Activated B cell treated with CpG ODN at 0.5 μM for 24 hours (primary cell): ENCODE measurements at regions not wholly inside any gene's neighbourhood (a gene's known extent, or its start where the extent isn't known, plus 50 kb on each side); places are given as distances from the start of the nearest gene placed in this dataset.

Experiments used
- ATAC-seq: fragments of 200-7000 bp; cut with Tn5 transposase; one replicate; pipeline ENCODE4 v1.10.0; 2021; ENCODE audit warnings: low read depth, mild to moderate bottlenecking, moderate library complexity
- CTCF ChIA-PET: fragments of 350-600 bp; sonication (Branson Sonifier 250); formaldehyde crosslinking; loops from one replicate; lab custom pipeline; 2021; ENCODE audit warnings: antibody characterized with exemption; lab: Charles Lee
- POLR2A ChIA-PET: fragments of 350-600 bp; sonication (Branson Sonifier 250); formaldehyde crosslinking; loops from one replicate; lab custom pipeline; 2021; ENCODE audit warnings: antibody characterized with exemption; lab: Charles Lee
- DNase-seq: peaks from one replicate; pipeline ENCODE4 v3.0.0; 2022
- H3K27ac Mint-ChIP-seq: one replicate; pipeline ENCODE4 v1.8.0; 2020; ENCODE audit warnings: mixed read lengths
- H3K27me3 Mint-ChIP-seq: one replicate; pipeline ENCODE4 v1.8.0; 2021; ENCODE audit warnings: mixed read lengths
- H3K36me3 Mint-ChIP-seq: one replicate; pipeline ENCODE4 v1.8.0; 2021; ENCODE audit warnings: low read depth, mixed read lengths
- H3K4me1 Mint-ChIP-seq: one replicate; pipeline ENCODE4 v1.8.0; 2021; ENCODE audit warnings: mixed read lengths
- H3K4me3 Mint-ChIP-seq: one replicate; pipeline ENCODE4 v1.8.0; 2020; ENCODE audit warnings: mild to moderate bottlenecking, mixed read lengths
- H3K9me3 Mint-ChIP-seq: one replicate; pipeline ENCODE4 v1.8.0; 2020; ENCODE audit warnings: mixed read lengths
- intact Hi-C: fragments of 100-400 bp; cut with micrococcal nuclease; formaldehyde crosslinking; loops from one replicate; pipeline ENCODE4 v1.15.1; 2024
- TF ChIP-seq, protein P1 (sequence below): fragments of 200-600 bp; IDR thresholded peaks from one replicate; pipeline ENCODE4 v1.8.0; 2022; ENCODE audit warnings: antibody characterized with exemption, mild to moderate bottlenecking

DNA sequence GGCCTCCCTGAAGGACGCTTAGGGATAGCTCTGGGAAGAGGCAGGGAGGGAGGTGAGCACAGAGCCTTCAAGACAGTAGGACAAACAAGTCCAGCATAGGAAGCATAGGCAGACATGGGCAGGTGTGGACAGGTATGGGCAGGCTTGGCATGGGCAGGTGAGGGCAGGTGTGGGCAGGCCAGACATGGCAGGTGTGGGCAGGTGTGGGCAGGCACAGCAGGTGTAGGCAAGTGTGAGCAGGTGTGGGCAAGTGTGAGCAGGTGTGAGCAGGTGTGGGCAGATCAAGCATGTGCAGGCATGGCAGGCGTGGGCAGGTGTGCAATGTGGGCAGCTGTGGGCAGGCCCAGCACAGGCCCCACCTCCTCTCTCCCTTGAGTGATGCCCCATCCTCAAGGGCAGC lies 148.8 kb upstream of the ZMIZ1 start:
- ChIA-PET POLR2A (no interaction called here), CTCF (no interaction called here)
- H3K36me3 Mint-ChIP-seq, result no peaks in the 10 kb centered on the region
- H3K9me3 Mint-ChIP-seq, result no peaks in the 10 kb centered on the region
- peaks cover 27% of the 10 kb centered on the region for H3K27me3 Mint-ChIP-seq
- DNase-seq, result no peak
- H3K4me1 Mint-ChIP-seq, result peaks cover under 1% of the 10 kb centered on the region
- H3K27ac Mint-ChIP-seq, result no peak overlapping the region
- intact Hi-C loops, result no loop called here
- TF ChIP-seq, protein P1, sequence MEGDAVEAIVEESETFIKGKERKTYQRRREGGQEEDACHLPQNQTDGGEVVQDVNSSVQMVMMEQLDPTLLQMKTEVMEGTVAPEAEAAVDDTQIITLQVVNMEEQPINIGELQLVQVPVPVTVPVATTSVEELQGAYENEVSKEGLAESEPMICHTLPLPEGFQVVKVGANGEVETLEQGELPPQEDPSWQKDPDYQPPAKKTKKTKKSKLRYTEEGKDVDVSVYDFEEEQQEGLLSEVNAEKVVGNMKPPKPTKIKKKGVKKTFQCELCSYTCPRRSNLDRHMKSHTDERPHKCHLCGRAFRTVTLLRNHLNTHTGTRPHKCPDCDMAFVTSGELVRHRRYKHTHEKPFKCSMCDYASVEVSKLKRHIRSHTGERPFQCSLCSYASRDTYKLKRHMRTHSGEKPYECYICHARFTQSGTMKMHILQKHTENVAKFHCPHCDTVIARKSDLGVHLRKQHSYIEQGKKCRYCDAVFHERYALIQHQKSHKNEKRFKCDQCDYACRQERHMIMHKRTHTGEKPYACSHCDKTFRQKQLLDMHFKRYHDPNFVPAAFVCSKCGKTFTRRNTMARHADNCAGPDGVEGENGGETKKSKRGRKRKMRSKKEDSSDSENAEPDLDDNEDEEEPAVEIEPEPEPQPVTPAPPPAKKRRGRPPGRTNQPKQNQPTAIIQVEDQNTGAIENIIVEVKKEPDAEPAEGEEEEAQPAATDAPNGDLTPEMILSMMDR, result no peak
- no peak for ATAC-seq
- no peak overlapping the region for H3K4me3 Mint-ChIP-seq

DNA sequence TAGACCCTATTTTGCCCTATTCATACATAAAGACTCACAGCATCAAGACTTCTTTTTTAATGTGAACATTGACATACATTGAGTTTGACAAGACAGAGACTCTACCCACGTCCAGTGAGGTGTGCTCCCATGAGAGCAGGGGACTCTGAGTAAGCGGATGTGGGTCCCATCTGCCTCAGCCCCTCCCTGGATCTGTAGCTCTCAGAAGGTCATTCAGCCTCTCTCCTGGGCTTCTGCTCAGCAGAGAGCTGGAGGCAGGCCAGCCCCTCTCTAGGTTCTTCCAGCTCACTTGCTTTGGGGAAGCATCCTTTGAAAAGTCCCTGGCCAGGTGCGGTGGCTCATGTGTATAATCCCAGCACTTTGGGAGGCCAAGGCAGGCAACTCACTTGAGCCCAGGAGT lies 146.9 kb upstream of the ZMIZ1 start:
- Mint-ChIP-seq H3K36me3 (no peaks in the 10 kb centered on the region), H3K9me3 (no peaks in the 10 kb centered on the region), H3K27me3 (peaks cover 27% of the 10 kb centered on the region), H3K27ac (no peak overlapping the region), H3K4me1 (no peaks in the 10 kb centered on the region), H3K4me3 (no peak overlapping the region)
- TF ChIP-seq, protein P1, result no peak
- intact Hi-C loops, result no loop called here
- DNase-seq, result no peak
- no peak for ATAC-seq
- CTCF ChIA-PET, result no interaction called here
- POLR2A ChIA-PET, result no interaction called here

DNA sequence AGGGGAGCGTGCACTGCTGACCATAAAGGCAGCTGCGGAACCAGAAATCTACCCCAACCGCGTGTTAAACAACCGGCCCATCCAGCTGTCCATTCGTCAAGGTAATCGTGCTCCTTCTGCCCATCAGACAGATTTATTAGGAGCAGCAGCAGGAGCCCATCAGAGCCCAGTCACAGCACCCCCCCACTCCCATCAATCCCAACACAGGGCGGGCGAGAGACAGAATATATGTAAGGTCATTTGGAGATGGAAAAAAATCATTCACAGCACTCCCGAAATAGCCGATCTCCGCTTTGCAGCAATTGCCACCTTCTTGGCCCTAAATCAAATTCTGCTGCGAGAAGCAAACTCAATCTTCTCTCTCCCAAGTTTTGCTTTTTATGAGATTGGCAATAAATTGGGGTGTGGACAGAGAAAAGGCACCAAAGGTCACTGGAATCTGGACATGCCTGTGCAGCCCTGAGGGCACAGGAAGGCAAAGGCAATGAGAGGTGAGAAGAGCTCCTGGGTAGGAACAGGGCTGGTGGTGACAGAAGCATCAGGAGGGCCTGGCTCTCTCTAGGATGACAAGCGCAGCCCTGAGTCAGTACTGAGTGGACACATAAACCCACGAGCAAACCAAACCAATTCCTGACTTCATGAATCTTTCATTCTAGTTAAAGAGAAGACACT lies 145.0 kb upstream of the ZMIZ1 start:
- H3K4me3 Mint-ChIP-seq, result no peak overlapping the region
- H3K9me3 Mint-ChIP-seq, result no peaks in the 10 kb centered on the region
- ChIA-PET CTCF (no interaction called here), POLR2A (no interaction called here)
- ATAC-seq (no peak), DNase-seq (no peak)
- no peaks in the 10 kb centered on the region for H3K4me1 Mint-ChIP-seq
- intact Hi-C loops, result no loop called here
- H3K36me3 Mint-ChIP-seq, result no peaks in the 10 kb centered on the region
- TF ChIP-seq, protein P1, result no peak
- H3K27ac Mint-ChIP-seq, result no peak overlapping the region
- H3K27me3 Mint-ChIP-seq, result peaks cover 29% of the 10 kb centered on the region

DNA sequence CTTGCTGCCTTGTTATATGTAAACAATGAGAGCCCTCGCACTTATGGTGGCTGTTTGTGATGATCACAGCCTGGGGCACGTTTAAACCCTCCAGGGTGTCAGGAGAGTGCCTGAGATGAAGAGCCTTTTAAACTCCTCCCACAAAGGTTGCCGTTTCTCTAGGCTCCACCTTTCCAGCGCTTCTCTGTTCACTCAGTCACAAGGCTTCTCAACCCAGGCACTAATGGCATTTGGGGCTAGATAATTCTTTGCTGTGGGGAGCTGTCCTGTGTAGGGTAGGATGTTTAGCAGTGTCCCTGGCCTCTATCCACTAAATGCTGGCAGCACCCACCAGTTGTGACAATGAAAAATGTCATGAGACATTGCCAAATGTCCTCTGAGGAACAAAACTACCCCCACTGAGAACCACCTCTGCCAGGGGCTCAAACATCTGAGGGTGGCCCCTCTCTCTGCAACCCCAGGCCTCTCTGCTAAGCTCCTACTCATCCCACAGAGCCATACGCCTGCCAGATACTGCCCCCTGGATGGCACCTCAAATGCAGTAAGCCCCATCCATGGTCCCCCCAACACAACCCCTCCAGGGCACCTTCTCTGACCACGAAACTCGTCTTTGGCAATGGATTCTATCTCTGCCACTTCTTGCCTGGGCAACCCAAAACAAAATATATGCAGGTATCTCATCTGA lies 144.3 kb upstream of the ZMIZ1 start:
- CTCF ChIA-PET, result no interaction called here
- TF ChIP-seq, protein P1, result no peak
- peaks cover 27% of the 10 kb centered on the region for H3K27me3 Mint-ChIP-seq

DNA sequence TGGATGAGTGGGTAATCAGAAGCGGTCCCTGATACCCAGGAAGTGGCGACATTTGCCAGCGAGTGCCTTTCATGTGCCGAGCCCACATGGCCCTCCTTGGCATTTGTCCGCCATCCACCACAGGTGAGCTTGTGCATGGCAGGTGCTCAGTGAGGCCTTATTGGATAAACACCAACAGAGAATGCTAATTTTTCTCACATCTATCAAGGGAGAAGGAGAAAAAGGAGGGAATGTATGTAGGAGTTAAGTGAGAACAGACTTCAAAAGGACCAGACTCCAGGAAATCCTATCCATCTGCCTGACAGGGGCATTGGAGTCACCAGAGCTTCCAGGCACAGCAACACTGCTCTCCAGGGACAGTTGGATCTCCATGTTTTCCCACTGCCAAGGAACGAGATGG lies 143.5 kb upstream of the ZMIZ1 start:
- ATAC-seq, result no peak

More for the DNA sequence above, 144.3 kb upstream of the ZMIZ1 start:
- H3K4me1 Mint-ChIP-seq, result no peaks in the 10 kb centered on the region
- no peaks in the 10 kb centered on the region for H3K9me3 Mint-ChIP-seq
- H3K27ac Mint-ChIP-seq, result no peak overlapping the region
- POLR2A ChIA-PET, result no interaction called here
- H3K4me3 Mint-ChIP-seq, result no peak overlapping the region
- no peak for DNase-seq
- no peaks in the 10 kb centered on the region for H3K36me3 Mint-ChIP-seq
- ATAC-seq, result no peak
- intact Hi-C loops, result no loop called here

More for the DNA sequence above, 143.5 kb upstream of the ZMIZ1 start:
- Mint-ChIP-seq H3K36me3 (no peaks in the 10 kb centered on the region), H3K9me3 (no peaks in the 10 kb centered on the region), H3K27me3 (peaks cover 22% of the 10 kb centered on the region), H3K27ac (no peak overlapping the region), H3K4me3 (no peak overlapping the region), H3K4me1 (no peaks in the 10 kb centered on the region)
- CTCF ChIA-PET, result no interaction called here
- TF ChIP-seq, protein P1, result no peak
- intact Hi-C loops, result no loop called here
- DNase-seq, result no peak
- POLR2A ChIA-PET, result no interaction called here
